ENCODE measurements at regions not wholly inside any gene's neighbourhood (a gene's known extent, or its start where the extent isn't known, plus 50 kb on each side); places are given as distances from the start of the nearest gene placed in this dataset.

GRCh38 chr12:127304751-127305725, 961.9 kb upstream of the TMEM132C start:
- H3K4me3 ChIP-seq, result no peak overlapping the region
- no peaks in the 10 kb centered on the region for H3K9me3 ChIP-seq (replicated peaks)
- H3K27ac ChIP-seq, result no peak overlapping the region
- no peaks in the 10 kb centered on the region for H3K4me1 ChIP-seq
- no peaks in the 10 kb centered on the region for H3K36me3 ChIP-seq
- no peak for DNase-seq
- no peaks in the 10 kb centered on the region for H3K27me3 ChIP-seq

GRCh38 chr12:127306604-127307215, 960.3 kb upstream of the TMEM132C start:
- H3K4me3 ChIP-seq, result no peak overlapping the region
- no peaks in the 10 kb centered on the region for H3K27me3 ChIP-seq
- H3K27ac ChIP-seq, result no peak overlapping the region
- no peaks in the 10 kb centered on the region for H3K4me1 ChIP-seq
- no peak for DNase-seq
- H3K36me3 ChIP-seq, result no peaks in the 10 kb centered on the region
- no peaks in the 10 kb centered on the region for H3K9me3 ChIP-seq (replicated peaks)

- H3K9me3 ChIP-seq (replicated peaks), result no peaks in the 10 kb centered on the region
- H3K27me3 ChIP-seq, result no peaks in the 10 kb centered on the region
- DNase-seq, result no peak
Observed at GRCh38 chr12:127307528-127307927, 959.4 kb upstream of the TMEM132C start.

DNA sequence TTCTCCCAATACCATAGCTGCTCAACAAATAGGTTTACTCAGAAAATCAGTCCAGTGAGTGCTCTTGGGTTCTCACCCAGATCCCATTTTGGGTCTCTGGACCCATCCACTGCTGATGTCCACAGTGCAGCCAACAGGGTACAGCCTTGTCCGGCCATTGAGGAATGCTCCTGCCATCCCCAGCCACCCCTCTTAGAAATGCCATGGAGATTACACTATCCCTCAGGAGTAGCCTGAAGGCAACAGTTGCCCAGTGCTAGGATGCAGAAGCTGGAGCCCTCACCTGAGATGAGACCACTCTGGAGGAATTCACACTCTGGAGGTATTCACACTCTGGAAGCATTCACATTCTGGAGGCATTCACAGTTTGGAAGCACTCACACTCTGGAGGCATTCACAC, 958.8 kb upstream of the TMEM132C start:
- Histone ChIP-seq H3K4me3 (no peak overlapping the region), H3K27me3 (no peaks in the 10 kb centered on the region), H3K36me3 (no peaks in the 10 kb centered on the region), H3K4me1 (no peaks in the 10 kb centered on the region), H3K27ac (no peak overlapping the region), H3K9me3 (replicated peaks) (no peaks in the 10 kb centered on the region)
- DNase-seq, result no peak

More at GRCh38 chr12:127307528-127307927, 959.4 kb upstream of the TMEM132C start:
- no peak overlapping the region for H3K27ac ChIP-seq
- H3K36me3 ChIP-seq, result no peaks in the 10 kb centered on the region
- H3K4me1 ChIP-seq, result no peaks in the 10 kb centered on the region
- no peak overlapping the region for H3K4me3 ChIP-seq

DNA sequence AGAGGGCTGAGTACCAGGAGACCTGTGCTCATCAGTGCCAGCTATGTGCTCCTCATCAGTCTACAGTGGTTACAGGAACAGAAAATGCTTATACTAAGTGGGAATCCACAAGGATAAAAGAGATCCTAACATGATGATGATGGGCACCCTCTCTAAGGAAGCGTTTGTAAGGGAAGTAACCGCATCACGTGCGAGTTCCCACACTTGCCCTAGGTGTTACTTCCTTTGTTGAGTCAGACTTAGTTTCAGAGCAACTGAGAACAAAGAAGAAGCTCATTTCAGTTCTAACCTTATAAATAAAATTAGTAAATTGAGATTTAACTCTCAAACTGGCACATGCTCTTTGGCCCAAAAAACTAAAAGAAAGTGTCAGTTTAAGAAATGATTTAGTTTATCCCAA, 956.4 kb upstream of the TMEM132C start:
- no peaks in the 10 kb centered on the region for H3K27me3 ChIP-seq
- H3K27ac ChIP-seq, result no peak overlapping the region
- H3K4me1 ChIP-seq, result no peaks in the 10 kb centered on the region
- no peaks in the 10 kb centered on the region for H3K9me3 ChIP-seq (replicated peaks)
- DNase-seq, result no peak
- no peak overlapping the region for H3K4me3 ChIP-seq
- no peaks in the 10 kb centered on the region for H3K36me3 ChIP-seq

DNA sequence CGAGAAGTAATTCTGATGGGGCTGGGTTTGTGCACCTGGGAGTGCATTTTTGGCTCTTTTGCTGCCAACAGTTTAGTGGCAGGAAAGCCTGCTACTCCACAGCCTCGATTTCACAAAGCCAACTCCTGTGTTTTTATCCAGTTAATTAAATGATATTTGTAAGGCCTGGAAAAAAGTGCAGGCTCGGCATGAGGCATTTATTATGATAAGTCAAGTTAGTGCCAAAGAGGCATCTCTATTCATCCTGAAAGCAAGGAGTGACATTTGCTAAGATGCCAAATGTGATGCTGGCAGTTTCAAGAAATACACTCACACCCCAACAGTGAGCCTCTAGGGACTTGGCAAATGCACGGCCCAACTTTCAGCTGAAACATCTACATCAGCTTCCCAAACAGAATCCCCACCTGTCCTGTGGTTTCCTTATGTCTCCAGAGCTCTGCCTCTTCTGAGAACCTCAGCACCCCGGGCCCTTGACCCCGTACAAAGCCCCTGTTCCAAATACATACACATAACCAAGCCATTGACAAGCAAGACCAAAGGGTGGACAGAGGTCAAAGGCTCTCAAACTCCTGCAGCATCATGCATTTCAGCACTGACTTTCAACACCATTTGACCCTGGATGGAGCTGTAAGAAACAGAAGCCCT, 955.1 kb upstream of the TMEM132C start:
- H3K36me3 ChIP-seq, result no peaks in the 10 kb centered on the region
- no peaks in the 10 kb centered on the region for H3K9me3 ChIP-seq (replicated peaks)
- no peak for DNase-seq
- no peaks in the 10 kb centered on the region for H3K4me1 ChIP-seq
- H3K27me3 ChIP-seq, result no peaks in the 10 kb centered on the region
- H3K27ac ChIP-seq, result no peak overlapping the region
- H3K4me3 ChIP-seq, result no peak overlapping the region

- Histone ChIP-seq H3K9me3 (replicated peaks) (no peaks in the 10 kb centered on the region), H3K27ac (no peak overlapping the region), H3K27me3 (no peaks in the 10 kb centered on the region), H3K4me1 (no peaks in the 10 kb centered on the region), H3K4me3 (no peak overlapping the region), H3K36me3 (no peaks in the 10 kb centered on the region)
- DNase-seq, result no peak
Observed at GRCh38 chr12:127324681-127325080, 942.3 kb upstream of the TMEM132C start.

GRCh38 chr12:127327986-127328385, 939.0 kb upstream of the TMEM132C start:
- no peak for DNase-seq
- H3K27ac ChIP-seq, result no peak overlapping the region
- H3K4me1 ChIP-seq, result no peaks in the 10 kb centered on the region
- H3K9me3 ChIP-seq (replicated peaks), result no peaks in the 10 kb centered on the region
- no peaks in the 10 kb centered on the region for H3K27me3 ChIP-seq
- no peak overlapping the region for H3K4me3 ChIP-seq
- no peaks in the 10 kb centered on the region for H3K36me3 ChIP-seq

- H3K9me3 ChIP-seq (replicated peaks), result no peaks in the 10 kb centered on the region
- no peaks in the 10 kb centered on the region for H3K27me3 ChIP-seq
- H3K27ac ChIP-seq, result no peak overlapping the region
- DNase-seq, result no peak
- no peaks in the 10 kb centered on the region for H3K36me3 ChIP-seq
- no peaks in the 10 kb centered on the region for H3K4me1 ChIP-seq
- H3K4me3 ChIP-seq, result no peak overlapping the region
Observed at GRCh38 chr12:127328867-127329266, 938.1 kb upstream of the TMEM132C start.

GRCh38 chr12:127334365-127334764, 932.6 kb upstream of the TMEM132C start:
- DNase-seq, result no peak
- no peaks in the 10 kb centered on the region for H3K27me3 ChIP-seq
- no peak overlapping the region for H3K4me3 ChIP-seq
- no peaks in the 10 kb centered on the region for H3K9me3 ChIP-seq (replicated peaks)
- no peaks in the 10 kb centered on the region for H3K4me1 ChIP-seq
- no peaks in the 10 kb centered on the region for H3K36me3 ChIP-seq
- H3K27ac ChIP-seq, result no peak overlapping the region

- Histone ChIP-seq H3K4me1 (no peaks in the 10 kb centered on the region), H3K27ac (no peak overlapping the region), H3K36me3 (no peaks in the 10 kb centered on the region), H3K27me3 (no peaks in the 10 kb centered on the region), H3K4me3 (no peak overlapping the region), H3K9me3 (replicated peaks) (no peaks in the 10 kb centered on the region)
- no peak for DNase-seq
Observed at GRCh38 chr12:127334912-127335644, 931.9 kb upstream of the TMEM132C start.

DNA sequence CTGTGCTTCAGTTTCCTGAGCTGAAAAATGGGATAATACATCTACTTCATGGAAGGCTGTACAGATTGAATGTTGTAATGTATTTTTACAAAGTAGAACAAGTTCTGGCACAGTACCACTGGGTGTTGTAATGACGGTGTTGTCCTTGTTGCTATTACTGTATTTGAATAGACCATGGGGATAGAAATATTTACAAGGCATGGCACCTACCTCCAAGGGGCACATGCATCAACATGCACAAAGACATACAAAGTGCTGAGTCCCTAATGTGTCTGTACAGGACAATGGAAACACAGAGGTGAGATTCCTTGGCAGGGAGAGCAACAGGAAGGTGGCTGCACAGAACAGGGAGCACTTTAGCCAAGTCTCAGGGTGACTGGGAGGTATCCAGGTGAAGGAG, 930.6 kb upstream of the TMEM132C start:
- no peaks in the 10 kb centered on the region for H3K36me3 ChIP-seq
- no peak for DNase-seq
- no peaks in the 10 kb centered on the region for H3K27me3 ChIP-seq
- no peaks in the 10 kb centered on the region for H3K4me1 ChIP-seq
- H3K4me3 ChIP-seq, result no peak overlapping the region
- H3K9me3 ChIP-seq (replicated peaks), result no peaks in the 10 kb centered on the region
- no peak overlapping the region for H3K27ac ChIP-seq

GRCh38 chr12:127339065-127339464, 927.9 kb upstream of the TMEM132C start:
- no peaks in the 10 kb centered on the region for H3K9me3 ChIP-seq (replicated peaks)
- no peak for DNase-seq
- H3K4me1 ChIP-seq, result no peaks in the 10 kb centered on the region
- no peak overlapping the region for H3K4me3 ChIP-seq
- H3K27ac ChIP-seq, result no peak overlapping the region
- H3K36me3 ChIP-seq, result no peaks in the 10 kb centered on the region
- H3K27me3 ChIP-seq, result no peaks in the 10 kb centered on the region

DNA sequence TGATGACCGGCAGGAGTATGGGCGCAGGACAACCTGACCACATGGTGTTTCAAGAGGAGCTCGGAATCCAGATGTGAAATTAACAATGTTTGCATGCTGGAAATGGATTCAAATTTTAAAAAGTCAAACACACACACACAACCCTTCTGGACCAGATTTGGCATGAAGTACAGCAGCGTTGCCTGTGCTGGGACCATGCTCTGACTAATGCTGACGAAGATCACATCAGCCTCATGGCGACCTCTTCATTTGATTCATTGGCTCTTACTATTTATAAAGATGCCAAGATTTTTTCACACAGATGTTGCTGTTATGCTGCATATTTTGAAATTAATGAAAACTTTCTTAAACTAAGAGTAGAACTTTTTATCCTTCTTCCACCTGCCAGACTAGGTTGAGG, 926.6 kb upstream of the TMEM132C start:
- no peak overlapping the region for H3K27ac ChIP-seq
- no peaks in the 10 kb centered on the region for H3K4me1 ChIP-seq
- no peaks in the 10 kb centered on the region for H3K9me3 ChIP-seq (replicated peaks)
- H3K4me3 ChIP-seq, result no peak overlapping the region
- no peaks in the 10 kb centered on the region for H3K36me3 ChIP-seq
- DNase-seq, result no peak
- no peaks in the 10 kb centered on the region for H3K27me3 ChIP-seq

- Histone ChIP-seq H3K9me3 (replicated peaks) (no peaks in the 10 kb centered on the region), H3K27me3 (no peaks in the 10 kb centered on the region), H3K36me3 (no peaks in the 10 kb centered on the region), H3K4me1 (no peaks in the 10 kb centered on the region), H3K27ac (no peak overlapping the region), H3K4me3 (no peak overlapping the region)
- DNase-seq, result no peak
Observed at GRCh38 chr12:127342861-127343260, 924.1 kb upstream of the TMEM132C start.

Measured in SJCRH30 (cell line).